Small intestine (tissue), 7 donors: ENCODE measurements at regions not wholly inside any gene's neighbourhood (a gene's known extent, or its start where the extent isn't known, plus 50 kb on each side); places are given as distances from the start of the nearest gene placed in this dataset.
"Not testable (repeated sequence)": the region's sequence is repeated elsewhere in the genome, so short reads cannot be mapped to it uniquely, and the experiment has no call there.

Experiments
- DNase-seq, 2 donors: peaks; one replicate each; pipeline versions ENCODE4 v3.0.0 to v3.0.0-alpha.2; 2013
- FAIRE-seq: peaks from 2 replicates; lab custom pipeline; 2012; peaks lifted over from hg19 to GRCh38; lab: Jason Lieb, UNC
- H3K27ac ChIP-seq, 3 donors: one replicate each; pipeline ENCODE4 v1.5.1; 2013; ENCODE audit warnings: low read length in 2 of 3, mild to moderate bottlenecking in 2 of 3, control low read depth in 1 of 3, inconsistent platforms in 1 of 3, low read depth in 1 of 3, moderate library complexity in 1 of 3
- H3K27me3 ChIP-seq, 3 donors: one replicate each; pipeline ENCODE4 v1.6.1; 2013; ENCODE audit warnings: low read length in 3 of 3, inconsistent platforms in 1 of 3; ENCODE audit not compliant: control insufficient read depth in 3 of 3, insufficient read depth in 3 of 3
- H3K36me3 ChIP-seq, 3 donors: one replicate each; pipeline ENCODE4 v1.6.1; 2013; ENCODE audit warnings: low read length in 3 of 3, inconsistent platforms in 1 of 3, low read depth in 1 of 3, mild to moderate bottlenecking in 1 of 3, moderate library complexity in 1 of 3; ENCODE audit not compliant: control insufficient read depth in 3 of 3, insufficient read depth in 2 of 3
- H3K4me1 ChIP-seq, 3 donors: one replicate each; pipeline ENCODE4 v1.6.1; 2013; ENCODE audit warnings: low read length in 2 of 3, inconsistent platforms in 1 of 3, low read depth in 1 of 3, mild to moderate bottlenecking in 1 of 3, moderate library complexity in 1 of 3; ENCODE audit not compliant: control insufficient read depth in 3 of 3, insufficient read depth in 2 of 3
- H3K4me3 ChIP-seq, 3 donors: one replicate each; pipeline ENCODE4 v1.5.1; 2013; ENCODE audit warnings: low read length in 3 of 3, control low read depth in 1 of 3, inconsistent platforms in 1 of 3, low read depth in 1 of 3, mild to moderate bottlenecking in 1 of 3, moderate library complexity in 1 of 3
- H3K9me3 ChIP-seq, 2 donors: one replicate each; pipeline ENCODE4 v1.6.1; 2013; ENCODE audit warnings: low read depth in 1 of 2, low read length in 1 of 2; ENCODE audit not compliant: control insufficient read depth in 2 of 2, insufficient read depth in 1 of 2
- WGBS, 3 donors: extraction: QIAGEN DNeasy Blood & Tissue Kit; methylation state at CpG; one replicate each; pipeline ENCODE4 v1.1.7; 2013; 5-methylcytosine and 5-hydroxymethylcytosine counted together
- donor health status: healthy with polysubstance abuse.
- donor health status: control.
- donor health status: control.
- donor health status: Bipolar disorder and iron deficiency.
- donor health status: healthy.

DNA sequence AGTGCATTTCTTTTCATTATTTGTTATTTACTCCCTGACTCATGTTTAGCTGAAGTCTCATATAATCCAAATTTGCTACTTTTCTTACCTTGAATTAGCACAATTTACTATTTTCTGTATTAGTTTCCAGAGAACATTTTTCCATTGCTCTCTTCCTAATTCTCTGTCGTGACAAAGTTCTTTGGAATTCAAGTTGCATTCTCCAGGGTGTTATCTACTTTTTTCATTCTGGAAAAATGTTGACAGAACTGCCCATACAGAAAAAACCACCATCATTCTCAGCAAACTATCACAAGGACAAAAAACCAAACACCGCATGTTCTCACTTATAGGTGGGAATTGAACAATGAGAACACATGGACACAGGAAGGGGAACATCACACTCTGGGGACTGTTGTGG is 67.3 kb upstream of the SGIP1 start:
- H3K4me1 ChIP-seq, FAIRE-seq, DNase-seq, H3K9me3 ChIP-seq, H3K36me3 ChIP-seq, H3K27ac ChIP-seq, H3K27me3 ChIP-seq, H3K4me3 ChIP-seq: not testable (repeated sequence)
- 55 to 65% (median 60%) methylated on average over 2 of the region's 2 CpGs for WGBS, 3 donors

DNA sequence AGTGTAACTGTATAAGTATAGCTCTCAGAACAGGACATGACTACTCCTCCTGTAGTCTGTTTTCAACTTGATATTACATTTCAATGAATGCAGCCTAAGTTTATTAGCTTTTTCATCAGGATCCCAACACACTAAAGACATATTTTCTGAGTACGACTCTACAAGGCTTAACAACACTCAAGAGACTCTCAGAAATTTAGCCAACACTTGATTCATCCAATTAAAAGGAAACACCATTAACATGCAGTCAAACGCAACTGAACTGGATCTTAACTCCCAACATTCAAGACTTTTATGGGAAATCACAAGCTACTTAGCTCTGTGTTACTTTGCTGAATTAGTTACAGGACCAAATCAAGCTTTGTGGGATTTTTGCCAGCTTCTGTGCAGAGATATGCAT is 65.2 kb upstream of the SGIP1 start:
- Histone ChIP-seq H3K27ac (no peak overlapping the region), H3K4me3 (no peak overlapping the region), H3K27me3 (no peaks in the 10 kb centered on the region), H3K9me3 (no peaks in the 10 kb centered on the region), H3K4me1 (no peaks in the 10 kb centered on the region), H3K36me3 (no peaks in the 10 kb centered on the region)
- 64 to 73% (median 66%) methylated on average over 2 of the region's 2 CpGs for WGBS, 3 donors
- DNase-seq (no peak), FAIRE-seq (no peak)

DNA sequence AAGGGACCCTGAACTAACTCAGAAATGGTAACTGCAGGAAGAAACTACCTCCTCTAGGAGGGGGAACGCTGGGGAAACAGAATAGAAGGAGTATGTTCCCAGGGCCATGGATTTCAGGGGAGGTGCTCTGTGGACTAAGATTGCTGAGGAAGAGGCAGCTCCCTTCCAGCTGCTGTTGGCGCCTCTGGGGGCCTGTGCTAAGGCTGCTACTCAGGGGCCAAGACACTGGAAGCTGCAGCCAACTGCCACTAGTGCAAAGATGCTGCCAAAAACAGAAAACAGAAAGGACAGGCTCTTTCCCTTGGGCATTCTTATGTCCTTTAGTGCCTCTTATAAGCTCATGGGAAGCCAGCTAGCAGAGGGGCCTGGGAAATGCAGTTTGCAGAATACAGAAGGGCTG is 58.0 kb upstream of the SGIP1 start:
- 61 to 68% (median 67%) methylated on average over 2 of the region's 2 CpGs for WGBS, 3 donors
- H3K27ac ChIP-seq, result no peak overlapping the region
- no peaks in the 10 kb centered on the region for H3K4me1 ChIP-seq
- H3K4me3 ChIP-seq, result no peak overlapping the region
- H3K9me3 ChIP-seq, result no peaks in the 10 kb centered on the region
- FAIRE-seq, result no peak
- H3K36me3 ChIP-seq, result no peaks in the 10 kb centered on the region
- H3K27me3 ChIP-seq, result no peaks in the 10 kb centered on the region
- DNase-seq, result no peak

DNA sequence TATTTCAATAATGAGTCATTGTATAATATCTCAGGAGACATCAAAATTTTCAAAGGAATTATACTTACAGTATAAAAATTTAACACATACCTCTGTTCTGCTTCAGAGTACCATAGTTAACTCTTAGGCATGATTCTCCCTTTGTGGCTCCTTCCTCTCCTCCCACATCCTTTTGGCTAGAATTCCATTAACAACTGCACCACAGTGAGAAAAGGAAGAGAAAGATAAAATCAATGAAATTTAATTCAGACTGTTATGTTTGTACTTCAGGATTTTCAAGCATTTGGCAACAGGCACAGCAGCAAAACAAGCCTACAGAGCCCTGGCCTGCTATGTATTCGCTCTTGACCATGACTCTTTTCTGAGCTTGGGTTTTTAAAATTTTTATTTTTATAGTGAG is 57.2 kb upstream of the SGIP1 start:
- no peak overlapping the region for H3K27ac ChIP-seq
- FAIRE-seq (no peak), DNase-seq (no peak)
- no peaks in the 10 kb centered on the region for H3K27me3 ChIP-seq
- no peaks in the 10 kb centered on the region for H3K4me1 ChIP-seq
- no peaks in the 10 kb centered on the region for H3K36me3 ChIP-seq
- no peaks in the 10 kb centered on the region for H3K9me3 ChIP-seq
- H3K4me3 ChIP-seq, result no peak overlapping the region
- WGBS, 3 donors, result 88 to 94% (median 89%) methylated on average over 1 of the region's 1 CpG

DNA sequence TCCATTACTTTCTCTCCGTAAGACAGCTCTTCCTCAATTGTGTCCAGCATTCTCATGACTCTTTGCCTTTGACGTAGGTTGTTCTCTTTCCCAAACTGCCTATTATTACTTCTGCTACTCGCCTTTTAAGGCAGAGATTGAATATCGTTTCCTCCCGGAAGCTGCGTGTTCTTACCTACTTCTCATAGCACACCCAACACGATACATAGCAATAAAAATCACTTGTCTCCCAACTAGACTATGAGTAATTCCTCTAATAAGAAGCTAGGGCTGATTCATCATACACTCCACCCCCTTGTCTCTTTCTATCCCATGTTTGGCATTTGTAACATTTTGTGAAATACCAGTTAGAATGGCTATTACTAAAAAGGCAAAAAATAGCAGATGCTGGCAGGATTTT is 55.8 kb upstream of the SGIP1 start:
- Histone ChIP-seq H3K4me1 (no peaks in the 10 kb centered on the region), H3K27ac (no peak overlapping the region), H3K9me3 (no peaks in the 10 kb centered on the region), H3K4me3 (no peak overlapping the region), H3K36me3 (no peaks in the 10 kb centered on the region), H3K27me3 (no peaks in the 10 kb centered on the region)
- 89 to 91% (median 90%) methylated on average over 7 of the region's 7 CpGs for WGBS, 3 donors
- FAIRE-seq, result no peak
- no peak for DNase-seq

DNA sequence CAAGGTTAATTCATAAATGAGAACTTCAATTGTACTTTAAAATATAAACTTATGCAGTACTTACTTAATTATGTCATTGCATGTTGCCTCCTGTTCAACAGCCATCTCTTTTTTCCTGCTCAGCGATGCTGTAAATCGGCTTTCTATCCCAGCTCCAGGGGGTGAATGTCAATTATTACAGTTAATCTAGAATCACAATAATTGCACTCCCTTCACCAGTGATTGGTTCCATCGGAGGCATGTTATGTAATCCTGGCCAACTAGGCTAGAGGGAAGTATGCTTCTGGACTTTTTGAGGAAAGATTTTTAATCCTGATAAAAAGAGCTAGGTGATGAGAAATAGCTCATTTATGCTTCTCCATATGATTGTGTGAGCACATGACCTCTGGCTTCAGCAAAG is 53.8 kb upstream of the SGIP1 start:
- WGBS, 3 donors, result 88 to 89% (median 88%) methylated on average over 3 of the region's 3 CpGs
- Histone ChIP-seq H3K27ac (no peak overlapping the region), H3K4me1 (no peaks in the 10 kb centered on the region), H3K27me3 (no peaks in the 10 kb centered on the region), H3K9me3 (no peaks in the 10 kb centered on the region), H3K4me3 (no peak overlapping the region), H3K36me3 (no peaks in the 10 kb centered on the region)
- DNase-seq (no peak), FAIRE-seq (no peak)

DNA sequence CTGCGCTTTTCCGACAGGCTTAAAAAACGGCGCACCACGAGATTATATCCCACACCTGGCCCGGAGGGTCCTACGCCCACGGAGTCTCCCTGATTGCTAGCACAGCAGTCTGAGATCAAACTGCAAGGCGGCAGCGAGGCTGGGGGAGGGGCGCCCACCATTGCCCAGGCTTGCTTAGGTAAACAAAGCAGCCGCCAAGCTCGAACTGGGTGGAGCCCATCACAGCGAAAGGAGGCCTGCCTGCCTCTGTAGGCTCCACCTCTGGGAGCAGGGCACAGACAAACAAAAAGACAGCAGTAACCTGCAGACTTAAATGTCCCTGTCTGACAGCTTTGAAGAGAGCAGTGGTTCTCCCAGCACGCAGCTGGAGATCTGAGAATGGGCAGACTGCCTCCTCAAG is 52.7 kb upstream of the SGIP1 start:
- not testable (repeated sequence) for DNase-seq, FAIRE-seq, H3K27me3 ChIP-seq, H3K4me3 ChIP-seq, H3K9me3 ChIP-seq, H3K27ac ChIP-seq, H3K36me3 ChIP-seq, H3K4me1 ChIP-seq
- 47 to 73% (median 64%) methylated on average over 9 to 14 of the region's 15 CpGs for WGBS, 3 donors
